ENCODE measurements at regions not wholly inside any gene's neighbourhood (a gene's known extent, or its start where the extent isn't known, plus 50 kb on each side); places are given as distances from the start of the nearest gene placed in this dataset.

DNA sequence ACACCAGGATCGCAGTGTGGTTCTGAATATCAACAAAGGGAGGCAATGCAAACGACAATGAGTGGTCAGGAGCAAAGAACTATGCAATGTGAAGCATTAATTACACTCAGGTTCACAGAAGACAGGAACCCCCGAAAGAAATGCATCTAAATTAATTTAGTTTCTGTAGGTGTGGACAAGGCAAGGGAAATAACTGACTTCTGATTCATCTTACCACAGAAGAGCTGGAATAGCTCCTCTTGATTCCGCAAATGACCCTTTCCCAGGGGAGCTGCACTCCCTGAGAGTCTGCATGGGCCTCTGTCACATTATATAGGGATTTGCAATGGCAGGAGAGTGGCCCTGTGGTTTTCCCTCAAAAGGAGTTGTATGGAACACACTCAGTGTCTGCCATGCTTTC, 263.9 kb upstream of the APCDD1 start:
- no peak for TF ChIP-seq FOSL1 (IDR thresholded peaks at IDR 0.05; ENCODE audit: low read depth)
- TF ChIP-seq, protein P1, sequence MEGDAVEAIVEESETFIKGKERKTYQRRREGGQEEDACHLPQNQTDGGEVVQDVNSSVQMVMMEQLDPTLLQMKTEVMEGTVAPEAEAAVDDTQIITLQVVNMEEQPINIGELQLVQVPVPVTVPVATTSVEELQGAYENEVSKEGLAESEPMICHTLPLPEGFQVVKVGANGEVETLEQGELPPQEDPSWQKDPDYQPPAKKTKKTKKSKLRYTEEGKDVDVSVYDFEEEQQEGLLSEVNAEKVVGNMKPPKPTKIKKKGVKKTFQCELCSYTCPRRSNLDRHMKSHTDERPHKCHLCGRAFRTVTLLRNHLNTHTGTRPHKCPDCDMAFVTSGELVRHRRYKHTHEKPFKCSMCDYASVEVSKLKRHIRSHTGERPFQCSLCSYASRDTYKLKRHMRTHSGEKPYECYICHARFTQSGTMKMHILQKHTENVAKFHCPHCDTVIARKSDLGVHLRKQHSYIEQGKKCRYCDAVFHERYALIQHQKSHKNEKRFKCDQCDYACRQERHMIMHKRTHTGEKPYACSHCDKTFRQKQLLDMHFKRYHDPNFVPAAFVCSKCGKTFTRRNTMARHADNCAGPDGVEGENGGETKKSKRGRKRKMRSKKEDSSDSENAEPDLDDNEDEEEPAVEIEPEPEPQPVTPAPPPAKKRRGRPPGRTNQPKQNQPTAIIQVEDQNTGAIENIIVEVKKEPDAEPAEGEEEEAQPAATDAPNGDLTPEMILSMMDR (IDR thresholded peaks at IDR 0.05 in 2 of 3, conservative IDR thresholded peaks at IDR 0.05 in 1 of 3; ENCODE audit: borderline replicate concordance in 1 of 3, insufficient read depth in 1 of 3, low read depth in 2 of 3, low read length in 2 of 3), result no peak

All from HCT116 (cell line).